ENCODE measurements at regions not wholly inside any gene's neighbourhood (a gene's known extent, or its start where the extent isn't known, plus 50 kb on each side); places are given as distances from the start of the nearest gene placed in this dataset.
"Not testable (repeated sequence)": the region's sequence is repeated elsewhere in the genome, so short reads cannot be mapped to it uniquely, and the experiment has no call there.

DNA sequence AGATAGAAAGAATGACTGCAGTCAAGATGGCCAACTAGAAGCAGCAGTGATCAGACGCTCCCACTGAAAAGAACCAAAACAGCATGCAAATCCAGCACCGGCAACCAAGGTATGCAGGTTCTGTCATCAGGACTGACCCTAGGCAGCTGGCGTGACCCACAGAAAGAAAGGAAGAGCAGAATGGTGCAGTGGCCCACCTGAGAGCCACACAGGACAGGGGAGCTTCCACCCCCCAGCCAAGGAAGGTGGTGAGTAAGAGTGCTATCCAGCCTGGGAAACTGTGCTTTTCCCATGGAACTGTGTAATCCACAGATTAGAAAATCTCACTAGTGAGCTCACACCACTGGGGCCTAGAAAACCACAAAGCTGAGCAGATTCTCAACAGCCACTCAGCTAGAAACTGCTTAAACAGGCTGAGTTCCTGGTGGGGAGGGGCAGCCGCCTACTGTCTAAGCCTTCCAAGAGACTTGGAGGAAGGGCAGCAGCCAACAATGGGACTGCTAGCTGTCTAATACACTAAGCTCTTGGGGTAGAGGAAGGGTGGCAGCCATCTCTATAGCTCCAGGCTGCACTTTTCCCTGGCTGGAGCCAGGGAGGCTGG is 127.9 kb downstream of the EVA1A start:
- no peak for DNase-seq

DNA sequence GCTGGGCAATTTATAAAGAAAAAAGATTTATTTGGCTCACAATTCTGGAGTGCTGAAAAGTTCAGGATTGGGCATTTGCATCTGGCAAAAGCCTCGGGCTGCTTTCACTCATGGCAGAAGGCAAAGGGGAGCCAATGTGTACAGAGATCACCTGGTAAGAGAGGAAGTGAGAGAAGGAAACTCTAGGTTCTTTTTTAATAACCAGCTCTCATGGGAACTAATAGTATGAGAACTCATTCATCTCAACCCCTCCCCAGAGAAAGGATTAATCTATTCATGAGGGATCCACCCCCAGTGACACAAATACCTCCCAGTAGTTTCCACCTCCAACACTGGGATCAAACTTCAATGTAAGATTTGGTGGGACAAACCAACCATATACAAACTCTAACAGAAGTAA is 129.0 kb downstream of the EVA1A start:
- no peak for DNase-seq

DNA sequence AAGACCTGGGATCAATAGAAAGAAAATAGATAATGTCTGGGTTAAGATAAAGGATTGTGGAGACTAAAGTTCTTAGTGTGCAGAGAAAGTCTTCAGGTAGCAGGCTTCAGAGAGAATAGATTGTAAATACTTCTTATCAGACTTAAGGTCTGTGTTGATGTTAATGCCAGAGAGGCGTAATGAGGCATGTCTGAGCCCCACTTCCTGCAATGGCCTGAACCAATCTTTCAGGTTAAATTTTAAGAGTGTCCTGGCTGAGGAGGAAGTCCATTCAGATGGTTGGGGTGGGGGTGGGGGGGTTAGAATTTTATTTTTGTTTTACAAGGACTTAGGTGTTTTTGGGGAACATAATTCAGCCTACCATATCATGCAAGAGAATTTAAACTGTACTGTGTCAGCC is 129.5 kb downstream of the EVA1A start:
- no peak for DNase-seq

DNA sequence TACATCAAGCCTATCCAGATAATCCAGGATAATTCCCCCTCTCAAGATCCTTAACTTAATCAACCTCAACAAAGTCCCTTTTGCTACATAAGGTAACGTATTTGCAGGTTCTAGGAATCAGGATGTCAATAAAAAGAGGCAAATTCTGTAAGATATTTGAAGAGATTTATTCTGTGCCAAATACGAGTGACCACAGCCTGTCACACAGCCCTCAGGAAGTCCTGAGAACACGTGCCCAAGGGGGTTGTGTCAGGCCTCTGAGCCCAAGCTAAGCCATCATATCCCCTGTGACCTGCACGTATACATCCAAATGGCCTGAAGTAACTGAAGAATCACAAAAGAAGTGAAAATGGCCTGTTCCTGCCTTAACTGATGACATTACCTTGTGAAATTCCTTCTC is 130.3 kb downstream of the EVA1A start:
- not testable (repeated sequence) for DNase-seq

DNA sequence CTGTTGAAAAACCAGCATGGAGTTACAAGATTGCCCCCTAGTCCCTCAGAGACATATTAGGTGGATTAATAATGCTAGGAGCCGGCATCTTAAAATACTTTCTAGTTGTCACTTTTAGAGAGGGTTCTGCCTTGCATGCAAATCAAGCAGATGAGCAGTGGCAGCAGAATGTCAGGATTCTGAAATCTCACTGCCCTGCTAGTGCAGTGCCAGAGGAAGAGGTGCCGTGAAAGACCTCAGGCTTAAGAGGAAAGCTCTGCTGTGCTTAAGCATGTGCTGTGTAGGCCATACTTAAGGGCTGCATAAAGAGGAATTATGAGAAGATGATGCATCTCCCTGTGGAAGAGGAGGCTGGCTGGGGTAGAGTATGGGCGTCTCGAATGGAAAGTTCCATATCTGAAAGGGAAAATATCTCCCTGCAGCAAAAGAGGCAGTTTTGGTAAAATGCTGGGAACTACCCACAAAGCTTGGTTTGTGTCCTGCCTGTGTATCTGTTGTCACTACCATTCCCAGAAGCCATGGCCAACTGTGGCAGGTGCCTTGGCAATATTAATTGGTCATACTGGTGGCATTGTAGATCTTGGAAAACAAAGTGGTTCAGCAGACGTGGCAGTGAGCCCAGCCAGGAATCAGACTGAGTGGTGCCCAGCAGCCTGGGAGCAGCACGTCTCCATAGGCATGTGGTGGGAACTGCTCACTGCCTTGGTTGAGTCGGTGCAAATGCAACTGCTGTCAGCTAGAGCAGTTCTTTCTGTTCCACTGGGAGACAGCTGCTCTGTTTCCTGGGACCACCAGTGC is 131.9 kb downstream of the EVA1A start:
- DNase-seq = peak; percentile 46

DNA sequence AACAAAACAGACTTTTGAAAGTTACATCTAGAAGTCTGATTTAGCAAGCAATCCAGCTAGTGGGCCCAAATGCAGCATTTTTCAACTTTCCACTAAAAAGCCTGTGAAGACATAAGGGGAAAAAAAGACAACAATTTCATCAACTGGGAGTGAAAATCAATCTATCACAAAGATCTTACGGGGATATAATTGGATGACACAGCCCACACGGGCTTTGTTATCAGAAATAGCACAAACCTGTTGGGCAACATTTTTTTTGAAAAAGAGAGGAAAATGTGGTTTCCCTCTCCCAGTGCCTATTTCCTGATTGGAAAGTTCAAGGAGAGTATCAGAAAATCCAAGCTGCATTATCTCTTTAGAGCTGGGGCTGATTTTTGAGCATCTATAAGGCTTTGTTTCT is 132.7 kb downstream of the EVA1A start:
- DNase-seq = no peak

DNA sequence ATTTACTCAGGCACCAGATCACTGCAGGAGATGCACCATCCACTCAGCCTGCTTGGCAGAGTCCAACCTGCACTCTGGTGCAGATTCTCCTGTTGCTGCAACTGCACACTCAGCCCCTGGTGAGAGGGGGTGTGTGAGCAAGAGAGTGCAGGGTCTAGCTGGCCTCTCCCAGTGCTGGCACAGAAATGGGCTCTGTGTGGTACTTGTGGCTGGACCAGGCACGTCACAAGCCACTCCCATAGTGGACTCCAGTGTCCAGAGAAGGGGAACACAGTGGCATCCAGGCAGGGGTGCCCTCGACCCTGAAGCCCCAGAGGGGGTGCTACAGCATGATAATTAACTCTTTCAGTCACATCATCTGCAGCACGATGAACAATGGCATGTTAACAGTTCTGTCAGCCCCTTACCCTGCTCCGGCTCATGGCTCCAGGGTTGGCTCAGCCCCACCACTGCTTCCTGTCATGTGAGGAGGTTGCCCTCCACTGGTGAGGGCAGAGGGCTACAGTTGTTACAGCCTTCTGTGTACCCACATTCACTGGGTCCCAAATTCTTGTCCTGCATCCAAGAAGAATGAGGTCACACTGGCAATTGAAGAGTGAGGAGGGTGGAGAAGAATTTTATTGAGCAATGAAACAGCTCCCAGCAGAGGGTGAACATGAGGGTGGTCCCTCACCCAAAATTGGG is 135.7 kb downstream of the EVA1A start:
- no peak for DNase-seq

DNA sequence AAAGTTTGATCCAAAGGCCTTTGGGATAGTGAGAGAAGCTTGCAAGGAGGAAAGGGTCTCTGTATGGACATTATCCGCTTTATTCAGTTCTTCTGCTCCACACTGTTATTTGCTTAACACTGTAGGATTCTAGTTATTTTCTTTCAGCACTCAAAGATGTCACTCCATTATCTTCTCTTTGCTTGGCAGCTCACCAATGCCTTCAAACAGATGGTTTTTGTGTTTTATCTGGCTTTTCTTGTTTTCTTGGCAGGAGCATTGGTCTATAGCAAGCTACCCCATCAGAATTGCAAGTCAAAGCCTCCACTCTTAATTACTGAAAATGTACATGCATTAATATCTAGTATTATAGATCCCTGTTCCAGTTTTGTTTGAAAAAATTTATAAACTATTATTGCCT is 138.8 kb downstream of the EVA1A start:
- DNase-seq = no peak

DNA sequence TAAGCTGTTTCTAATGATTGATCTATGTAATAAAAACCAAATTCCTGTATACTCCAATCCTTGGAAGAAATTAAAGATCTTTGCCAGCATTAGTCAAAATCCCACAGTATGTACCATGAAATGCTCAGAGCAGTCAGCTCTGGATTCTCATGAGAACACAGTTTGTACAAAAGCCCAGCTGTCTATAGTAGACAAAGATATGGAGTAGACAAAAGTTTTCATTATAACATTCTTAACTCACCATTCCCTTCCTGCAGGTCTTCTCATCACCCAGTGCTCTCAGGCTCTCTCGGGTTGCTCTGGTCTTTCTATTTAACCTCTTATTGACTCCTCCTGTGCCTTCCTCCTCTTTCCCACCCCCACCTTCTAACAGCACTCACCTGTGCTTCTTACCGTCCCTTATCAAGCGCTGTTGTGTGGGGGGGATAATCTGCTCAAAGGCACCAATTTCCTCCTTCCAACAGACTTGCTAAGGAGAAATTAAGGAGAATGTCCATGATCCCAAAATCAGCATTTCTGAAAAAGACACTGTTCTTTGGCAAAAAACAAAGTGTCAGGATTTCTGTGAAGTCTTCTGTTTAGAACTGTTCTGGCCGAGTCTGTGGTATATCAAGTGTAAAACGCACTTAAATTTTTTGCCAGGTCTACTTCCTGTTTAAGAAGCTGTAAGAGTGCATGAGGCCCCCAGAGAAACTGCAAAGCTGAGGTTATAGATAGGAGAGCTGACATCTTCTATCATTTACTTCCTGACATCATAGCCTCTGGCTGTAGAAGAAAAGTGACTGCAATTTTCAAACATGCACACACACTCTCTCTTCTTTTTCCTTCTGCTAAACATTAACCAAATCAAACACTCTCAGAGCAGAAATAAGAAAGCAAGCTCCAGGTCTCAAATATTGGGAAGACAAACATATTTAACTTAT is 144.1 kb downstream of the EVA1A start:
- no peak for DNase-seq

DNA sequence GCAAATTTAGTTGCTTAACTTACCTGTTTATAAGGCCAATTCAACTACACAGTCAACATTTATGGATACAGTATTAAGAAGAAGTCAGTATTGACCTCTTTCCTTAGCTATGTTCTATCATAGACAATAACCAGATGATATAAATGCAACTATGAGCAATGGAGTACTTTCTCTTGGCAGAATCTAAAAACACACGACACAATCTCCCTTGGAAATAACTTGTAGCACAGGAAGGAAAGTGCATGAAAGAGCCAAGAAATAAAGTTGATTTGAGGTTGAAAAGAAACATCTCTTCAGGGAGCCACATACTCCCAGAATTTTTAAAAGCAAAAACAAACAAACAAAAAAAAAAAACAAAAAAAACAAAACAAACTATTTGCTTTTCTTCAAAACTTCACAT is 145.0 kb downstream of the EVA1A start:
- no peak for DNase-seq

DNA sequence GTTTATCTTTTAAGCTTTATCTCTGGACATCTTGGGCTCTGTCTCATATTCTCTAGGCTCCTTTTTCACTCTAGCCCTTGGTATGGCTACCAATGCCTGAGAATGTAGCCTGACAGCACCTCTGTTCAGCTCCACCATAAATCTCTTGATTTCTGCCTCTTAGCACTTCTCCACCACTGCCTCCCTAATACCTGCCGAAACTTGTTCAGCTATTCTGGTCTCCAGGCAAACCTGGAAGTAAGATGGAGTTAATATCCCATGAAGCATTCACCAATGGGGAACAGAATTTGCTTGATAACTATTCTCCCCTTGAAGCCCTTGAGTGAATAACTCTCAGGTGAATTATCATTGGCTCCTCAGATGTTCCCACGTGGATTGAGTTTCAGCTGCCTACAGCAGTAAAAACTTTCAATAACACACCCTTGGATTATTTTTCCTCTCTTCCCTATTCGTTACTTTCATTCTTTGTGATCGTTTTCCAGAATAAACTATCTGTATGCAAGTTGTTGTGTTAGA is 145.6 kb downstream of the EVA1A start:
- no peak for DNase-seq

DNA sequence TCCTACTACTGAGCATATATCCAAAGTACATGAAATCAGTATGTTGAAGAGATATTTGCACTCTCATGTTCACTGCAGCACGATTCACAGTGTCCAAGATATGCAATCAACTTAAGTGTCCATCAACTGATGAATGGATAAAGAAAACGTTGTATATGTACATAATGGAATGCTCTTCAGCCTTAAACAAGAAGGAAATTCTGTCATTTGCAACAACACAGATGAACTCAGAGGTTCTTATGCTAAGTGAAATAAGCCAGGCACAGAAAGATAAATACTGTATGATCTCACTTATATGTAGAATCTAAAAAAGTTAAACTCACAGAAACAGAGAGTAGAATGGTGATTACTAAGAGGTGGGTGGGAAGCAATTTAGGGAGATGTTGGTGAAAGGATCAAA is 149.2 kb downstream of the EVA1A start:
- no peak for DNase-seq

DNA sequence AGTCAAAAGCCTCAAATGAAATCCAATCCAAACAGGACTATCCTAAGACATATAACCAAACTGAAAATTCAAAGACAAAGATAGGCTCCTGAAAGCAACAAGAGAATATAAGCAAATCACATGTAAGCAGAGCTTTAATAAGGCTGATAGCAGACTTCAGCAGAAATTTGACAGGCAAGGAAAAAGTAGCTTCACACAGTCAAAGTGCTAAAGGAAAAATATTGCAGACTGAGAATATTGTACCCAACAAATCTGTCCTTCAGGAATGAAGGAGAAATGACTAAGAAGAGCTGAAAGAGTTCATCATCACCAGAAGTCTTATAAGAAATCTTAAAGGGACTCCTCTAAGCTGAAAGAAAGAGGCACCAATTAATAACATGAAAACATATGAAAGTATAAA is 150.0 kb downstream of the EVA1A start:
- no peak for DNase-seq

DNA sequence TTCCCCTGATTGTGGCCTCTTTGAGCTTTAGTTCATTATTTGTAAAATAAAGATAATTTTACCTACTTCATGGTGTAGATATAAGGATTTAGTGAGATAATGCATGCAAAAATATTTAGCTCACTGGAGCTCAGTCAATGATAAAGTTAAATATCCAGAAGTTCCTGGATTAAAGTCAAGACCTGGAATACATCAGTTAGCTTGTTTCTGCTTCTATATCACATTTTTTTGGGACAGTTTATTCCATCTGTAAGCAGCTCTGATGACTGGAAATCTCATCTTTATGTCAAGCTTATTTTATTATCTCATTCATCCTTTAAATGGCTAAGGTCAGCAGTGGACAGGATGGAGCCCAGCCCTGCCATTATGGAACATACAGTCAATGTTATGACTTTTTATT is 152.0 kb downstream of the EVA1A start:
- DNase-seq = no peak

DNA sequence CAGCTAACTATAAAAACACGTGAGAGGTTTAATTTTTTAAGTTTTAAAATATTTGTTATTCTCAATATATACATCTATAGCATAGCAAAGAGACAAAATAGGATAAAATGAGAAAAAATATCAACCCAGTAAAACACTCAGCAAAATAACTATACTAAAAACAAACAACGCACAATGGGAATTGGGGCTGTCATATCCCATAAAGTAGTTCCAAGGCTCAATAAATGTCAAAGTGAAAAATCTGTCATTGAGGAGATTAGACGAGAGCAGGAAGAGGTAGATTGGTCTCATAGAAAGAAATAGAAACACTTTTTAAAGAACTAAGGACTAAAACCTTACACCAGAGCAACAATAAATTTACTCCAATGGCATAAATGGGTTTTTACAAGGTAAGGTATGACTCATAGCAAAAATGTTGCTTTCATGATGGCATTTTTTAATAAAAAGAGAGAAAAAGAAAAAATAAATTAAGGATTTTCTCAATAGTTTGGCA is 153.7 kb downstream of the EVA1A start:
- DNase-seq = no peak

DNA sequence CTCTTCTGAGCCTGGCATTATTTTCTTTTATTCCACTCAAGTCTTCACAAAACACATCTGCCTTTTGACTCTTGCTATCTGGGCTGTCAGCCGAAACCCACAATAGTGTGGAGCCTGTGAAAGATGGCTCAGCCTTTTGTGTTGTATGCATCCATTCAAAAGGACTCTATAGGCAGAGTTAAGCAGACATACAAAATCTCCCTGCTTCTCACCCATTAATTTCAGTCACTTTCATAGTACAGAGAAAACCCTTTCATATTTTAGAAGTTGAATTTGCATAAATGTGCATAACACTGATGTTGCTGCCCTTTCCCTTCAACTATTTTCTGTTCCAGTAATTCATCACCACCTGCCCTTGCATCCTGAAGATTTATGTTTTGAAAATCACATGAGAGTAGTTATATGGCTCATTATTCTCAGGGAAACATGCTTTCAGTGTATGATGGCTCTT is 154.6 kb downstream of the EVA1A start:
- DNase-seq = no peak

DNA sequence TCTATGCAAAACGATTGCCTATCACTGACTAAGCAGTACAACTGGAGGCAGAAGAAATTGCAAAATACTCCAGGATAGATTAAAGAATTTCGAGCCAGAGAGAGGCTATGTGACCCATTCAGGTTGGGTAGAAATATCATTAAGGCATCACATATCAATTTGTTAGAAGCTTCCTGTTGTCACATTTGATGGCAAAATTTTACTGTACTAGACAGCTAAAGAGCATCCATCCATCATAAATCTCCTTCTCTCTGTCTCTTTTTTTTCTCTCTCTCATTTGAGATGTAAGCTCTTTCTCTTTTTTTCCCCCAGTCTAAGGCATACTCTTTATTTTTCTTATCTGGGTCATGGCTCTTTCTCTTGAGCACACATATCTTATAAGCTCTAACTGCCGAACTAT is 155.7 kb downstream of the EVA1A start:
- DNase-seq = no peak

DNA sequence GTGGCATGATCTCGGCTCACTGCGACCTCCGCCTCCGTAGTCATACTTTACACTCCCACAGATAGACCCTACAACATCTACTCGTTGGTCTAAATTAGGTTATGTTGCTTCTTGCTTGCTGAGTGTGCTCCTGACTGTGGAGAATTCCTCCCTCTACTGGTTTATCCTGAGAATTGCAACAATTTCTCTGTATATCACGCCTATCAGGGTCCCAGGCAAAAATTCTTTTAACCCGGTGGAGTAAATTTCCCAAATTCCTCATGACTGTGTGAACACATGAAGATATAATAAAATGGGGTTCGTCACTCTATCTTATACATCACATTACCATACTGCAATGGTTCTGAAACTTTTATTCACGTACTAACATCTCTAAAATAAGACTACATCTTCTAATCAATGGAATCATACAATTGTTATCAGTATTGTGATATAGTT is 156.7 kb downstream of the EVA1A start:
- DNase-seq = no peak

DNA sequence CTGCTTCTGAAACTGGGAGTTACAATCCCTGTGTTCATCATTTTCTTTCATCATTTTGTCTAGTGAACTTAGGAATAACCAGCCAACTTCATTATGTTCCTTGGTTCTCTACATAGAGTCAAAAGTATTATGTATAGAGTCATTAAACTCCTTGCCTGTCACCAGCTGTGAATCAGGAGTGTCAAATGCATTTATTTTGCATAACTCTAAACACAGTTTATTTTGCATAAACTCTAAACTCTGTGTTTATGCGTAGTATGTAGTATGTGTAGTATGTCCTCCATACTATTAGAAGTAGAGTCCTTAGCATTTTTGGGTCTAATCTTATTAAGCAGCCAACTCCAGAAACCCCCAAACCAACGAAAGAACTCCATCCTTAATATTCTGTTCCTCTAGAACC is 164.4 kb downstream of the EVA1A start:
- no peak for DNase-seq

DNA sequence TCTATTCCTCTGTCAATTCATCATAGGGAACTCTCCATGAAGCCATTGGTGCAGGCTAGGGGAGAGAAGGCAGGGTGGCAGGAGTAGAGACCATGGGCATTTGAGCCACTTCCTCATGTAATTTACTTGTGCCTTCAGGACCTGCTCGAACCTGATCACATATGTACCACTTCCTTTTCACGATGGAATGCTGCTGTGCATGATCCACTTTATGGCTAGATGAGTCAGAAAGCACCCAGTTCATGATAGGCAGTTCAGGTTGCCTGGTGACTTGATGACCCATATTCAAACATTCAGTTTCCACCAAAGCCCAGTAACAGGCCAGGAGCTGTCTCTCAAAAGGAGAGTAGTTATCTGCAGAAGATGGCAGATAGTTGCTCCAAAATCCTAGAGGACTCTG is 166.0 kb downstream of the EVA1A start:
- not testable (repeated sequence) for DNase-seq

DNA sequence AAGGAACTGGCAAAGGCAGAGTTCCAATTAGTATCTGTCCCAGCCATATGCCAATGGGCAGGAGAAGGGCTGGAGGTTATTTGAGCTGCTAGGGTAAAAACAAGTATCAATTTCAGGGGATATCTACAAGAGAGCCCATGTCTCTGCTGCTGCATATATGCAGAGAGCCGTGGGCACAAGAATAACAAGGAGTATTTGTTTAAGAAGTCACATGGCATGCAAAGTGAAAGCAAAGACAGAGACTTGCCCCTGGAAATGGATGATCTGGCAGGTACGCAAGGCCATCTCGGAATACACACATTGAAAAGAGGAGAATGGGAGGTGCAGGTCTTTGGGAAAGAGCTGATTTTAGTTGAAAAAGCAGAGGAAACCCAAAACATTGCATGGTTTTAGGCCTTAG is 170.6 kb downstream of the EVA1A start:
- no peak for DNase-seq

DNA sequence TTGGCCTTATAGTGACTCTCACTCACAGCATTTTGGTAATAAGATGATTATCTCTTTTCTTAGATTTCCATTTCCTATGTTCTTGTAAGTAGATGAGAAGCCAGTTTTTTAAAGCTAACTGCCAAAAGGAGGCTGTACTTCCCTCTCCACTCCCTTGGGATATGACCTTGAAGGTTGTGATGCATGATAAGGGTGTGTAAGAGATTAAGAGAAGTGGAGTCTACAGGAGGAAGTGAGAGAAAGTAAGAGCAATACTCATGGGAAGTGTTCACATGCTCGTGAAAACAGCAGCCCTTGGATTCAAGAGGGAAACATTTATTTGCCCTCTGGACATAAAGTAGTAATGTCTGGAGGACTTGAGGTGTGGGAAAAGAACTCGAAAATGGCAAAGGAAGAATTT is 171.5 kb downstream of the EVA1A start:
- DNase-seq = no peak

DNA sequence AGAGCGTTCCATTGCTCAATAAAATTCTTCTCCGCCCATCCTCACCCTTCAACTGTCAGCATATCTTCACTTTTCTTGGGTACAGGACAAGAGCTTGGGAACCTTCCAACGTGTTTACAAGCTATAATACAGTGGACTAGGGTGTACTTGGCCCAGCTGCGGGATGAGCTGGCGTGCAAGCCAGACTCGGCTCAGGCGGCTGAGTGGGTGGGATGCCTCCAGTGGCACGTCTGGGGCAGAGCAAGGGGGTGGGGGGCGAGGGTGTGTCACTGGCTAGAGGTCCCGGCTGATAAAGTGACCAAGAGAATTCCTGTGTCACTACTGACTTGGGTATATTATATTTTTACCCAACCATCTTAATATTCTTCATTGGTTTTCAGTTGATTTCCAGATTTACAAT is 179.7 kb downstream of the EVA1A start:
- no peak for DNase-seq

Measured in right forelimb (tissue), 1 donor.